ENCODE measurements at regions not wholly inside any gene's neighbourhood (a gene's known extent, or its start where the extent isn't known, plus 50 kb on each side); places are given as distances from the start of the nearest gene placed in this dataset.
"Not testable (repeated sequence)": the region's sequence is repeated elsewhere in the genome, so short reads cannot be mapped to it uniquely, and the experiment has no call there.

- H3K4me3 ChIP-seq = no peak overlapping the region
- TF ChIP-seq POLR2A (IDR thresholded peaks at IDR 0.05) (no peak), CTCF (IDR thresholded peaks at IDR 0.05) (no peak)
- no peaks in the 10 kb centered on the region for H3K9me3 ChIP-seq
- H3K27ac ChIP-seq = no peak overlapping the region
- H3K4me1 ChIP-seq = no peaks in the 10 kb centered on the region
- 88 to 95% methylated on average over 1 of the region's 1 CpG for WGBS, 2 donors
- intact Hi-C loops (cut with DNase I; ENCODE audit: low total_unique reads) = no loop called here
- no peak for DNase-seq
- no peaks in the 10 kb centered on the region for H3K36me3 ChIP-seq (ENCODE audit: low read depth, missing control alignments)
- no peaks in the 10 kb centered on the region for H3K27me3 ChIP-seq
These were observed 252.2 kb downstream of the ASXL3 start for GRCh38 chr18:33830213-33830612.

- intact Hi-C loops (cut with DNase I; ENCODE audit: low total_unique reads) = no loop called here
- 71 to 85% methylated on average over 2 of the region's 2 CpGs for WGBS, 2 donors
- no peaks in the 10 kb centered on the region for H3K27me3 ChIP-seq
- no peak for DNase-seq
- TF ChIP-seq CTCF (IDR thresholded peaks at IDR 0.05) = no peak
- no peaks in the 10 kb centered on the region for H3K9me3 ChIP-seq
- H3K4me1 ChIP-seq = no peaks in the 10 kb centered on the region
- no peak overlapping the region for H3K27ac ChIP-seq
- H3K36me3 ChIP-seq (ENCODE audit: low read depth, missing control alignments) = no peaks in the 10 kb centered on the region
- H3K4me3 ChIP-seq = no peak overlapping the region
These were observed 250.9 kb downstream of the ASXL3 start for GRCh38 chr18:33828949-33829348.

GRCh38 chr18:33826151-33826550, 248.1 kb downstream of the ASXL3 start:
- TF ChIP-seq CTCF (IDR thresholded peaks at IDR 0.05) (no peak), POLR2A (IDR thresholded peaks at IDR 0.05) (no peak)
- intact Hi-C loops (cut with DNase I; ENCODE audit: low total_unique reads) = no loop called here
- H3K9me3 ChIP-seq = no peaks in the 10 kb centered on the region
- H3K27ac ChIP-seq = no peak overlapping the region
- no peak overlapping the region for H3K4me3 ChIP-seq
- no peak for DNase-seq
- no peaks in the 10 kb centered on the region for H3K4me1 ChIP-seq
- no peaks in the 10 kb centered on the region for H3K27me3 ChIP-seq
- no peaks in the 10 kb centered on the region for H3K36me3 ChIP-seq (ENCODE audit: low read depth, missing control alignments)
- WGBS, 2 donors = 87 to 90% methylated on average over 4 of the region's 4 CpGs

- 62 to 68% methylated on average over 1 of the region's 1 CpG for WGBS, 2 donors
- no peak for DNase-seq
- no peaks in the 10 kb centered on the region for H3K9me3 ChIP-seq
- no peaks in the 10 kb centered on the region for H3K36me3 ChIP-seq (ENCODE audit: low read depth, missing control alignments)
- H3K4me1 ChIP-seq = no peaks in the 10 kb centered on the region
- intact Hi-C loops (cut with DNase I; ENCODE audit: low total_unique reads) = no loop called here
- H3K27ac ChIP-seq = no peak overlapping the region
- H3K27me3 ChIP-seq = no peaks in the 10 kb centered on the region
- no peak overlapping the region for H3K4me3 ChIP-seq
- TF ChIP-seq CTCF (IDR thresholded peaks at IDR 0.05) (no peak), POLR2A (IDR thresholded peaks at IDR 0.05) (no peak)
These were observed 243.5 kb downstream of the ASXL3 start for GRCh38 chr18:33821503-33821902.

GRCh38 chr18:33820517-33821371, 242.7 kb downstream of the ASXL3 start:
- Histone ChIP-seq H3K27me3 (no peaks in the 10 kb centered on the region), H3K36me3 (ENCODE audit: low read depth, missing control alignments) (no peaks in the 10 kb centered on the region)
- TF ChIP-seq POLR2A (IDR thresholded peaks at IDR 0.05) (no peak), CTCF (IDR thresholded peaks at IDR 0.05) (no peak)

GRCh38 chr18:33819692-33820343, 241.8 kb downstream of the ASXL3 start:
- H3K27ac ChIP-seq; H3K36me3 ChIP-seq (ENCODE audit: low read depth, missing control alignments); H3K27me3 ChIP-seq; intact Hi-C loops (cut with DNase I; ENCODE audit: low total_unique reads); H3K4me1 ChIP-seq; H3K9me3 ChIP-seq; H3K4me3 ChIP-seq: not testable (repeated sequence)
- DNase-seq = peak; percentile 23
- 57 to 97% methylated on average over 5 to 8 of the region's 32 CpGs for WGBS, 2 donors

More at GRCh38 chr18:33820517-33821371, 242.7 kb downstream of the ASXL3 start:
- no peaks in the 10 kb centered on the region for H3K9me3 ChIP-seq
- peak; percentile 24 for DNase-seq
- no peak overlapping the region for H3K27ac ChIP-seq
- intact Hi-C loops (cut with DNase I; ENCODE audit: low total_unique reads) = no loop called here
- peak overlapping the region; percentile 21 to 36 for H3K4me3 ChIP-seq
- WGBS, 2 donors = 45 to 55% methylated on average over 6 to 33 of the region's 39 CpGs
- no peaks in the 10 kb centered on the region for H3K4me1 ChIP-seq
